ENCODE measurements at regions not wholly inside any gene's neighbourhood (a gene's known extent, or its start where the extent isn't known, plus 50 kb on each side); places are given as distances from the start of the nearest gene placed in this dataset.
A peak's percentile ranks its signal among the peaks of the same experiment; 100 is the strongest.

DNA sequence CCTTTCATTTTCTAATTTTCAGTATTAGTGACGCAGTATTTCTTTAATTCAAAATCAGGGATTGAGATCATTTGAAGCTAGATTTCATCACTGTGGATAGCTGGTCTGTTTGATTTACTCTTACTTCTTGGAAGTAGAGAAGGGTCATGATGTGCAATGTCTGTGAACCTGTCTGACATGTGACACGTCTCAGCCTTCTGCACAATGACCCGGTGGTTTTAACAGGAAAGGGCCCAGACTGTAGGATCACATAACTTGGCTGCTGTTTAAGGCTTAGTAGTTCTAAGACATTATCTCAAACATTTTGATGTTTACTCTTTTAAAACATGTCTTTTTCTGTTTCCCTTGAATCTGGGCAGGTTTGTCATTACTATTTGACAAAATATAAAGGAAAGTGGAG, 823.3 kb upstream of the NUDT12 start:
- no peak overlapping the region for H3K4me2 ChIP-seq
- H3K27me3 ChIP-seq: no peaks in the 10 kb centered on the region
- H3K79me2 ChIP-seq: no peaks in the 10 kb centered on the region
- TF ChIP-seq, protein P1, sequence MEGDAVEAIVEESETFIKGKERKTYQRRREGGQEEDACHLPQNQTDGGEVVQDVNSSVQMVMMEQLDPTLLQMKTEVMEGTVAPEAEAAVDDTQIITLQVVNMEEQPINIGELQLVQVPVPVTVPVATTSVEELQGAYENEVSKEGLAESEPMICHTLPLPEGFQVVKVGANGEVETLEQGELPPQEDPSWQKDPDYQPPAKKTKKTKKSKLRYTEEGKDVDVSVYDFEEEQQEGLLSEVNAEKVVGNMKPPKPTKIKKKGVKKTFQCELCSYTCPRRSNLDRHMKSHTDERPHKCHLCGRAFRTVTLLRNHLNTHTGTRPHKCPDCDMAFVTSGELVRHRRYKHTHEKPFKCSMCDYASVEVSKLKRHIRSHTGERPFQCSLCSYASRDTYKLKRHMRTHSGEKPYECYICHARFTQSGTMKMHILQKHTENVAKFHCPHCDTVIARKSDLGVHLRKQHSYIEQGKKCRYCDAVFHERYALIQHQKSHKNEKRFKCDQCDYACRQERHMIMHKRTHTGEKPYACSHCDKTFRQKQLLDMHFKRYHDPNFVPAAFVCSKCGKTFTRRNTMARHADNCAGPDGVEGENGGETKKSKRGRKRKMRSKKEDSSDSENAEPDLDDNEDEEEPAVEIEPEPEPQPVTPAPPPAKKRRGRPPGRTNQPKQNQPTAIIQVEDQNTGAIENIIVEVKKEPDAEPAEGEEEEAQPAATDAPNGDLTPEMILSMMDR (IDR thresholded peaks at IDR 0.05; ENCODE audit: poor library complexity): no peak
- no peak for TF ChIP-seq EZH2phosphoT487 (IDR thresholded peaks at IDR 0.05; ENCODE audit: low read depth, severe bottlenecking, unreplicated experiment)
- no peak for TF ChIP-seq EZH2 (IDR thresholded peaks at IDR 0.05; ENCODE audit: borderline replicate concordance)
- DNase-seq (ENCODE audit: low spot score): no peak
- H3K4me1 ChIP-seq (ENCODE audit: insufficient read depth): no peaks in the 10 kb centered on the region
- H3K9me2 ChIP-seq (replicated peaks; ENCODE audit: insufficient read depth): no peaks in the 10 kb centered on the region
- no peak overlapping the region for H2AFZ ChIP-seq
- H3K4me3 ChIP-seq: no peak overlapping the region
- H3K36me3 ChIP-seq (replicated peaks; ENCODE audit: insufficient read depth, low read depth): no peaks in the 10 kb centered on the region
- no peak overlapping the region for H3K27ac ChIP-seq
- 71% methylated on average over 3 of the region's 3 CpGs for WGBS (ENCODE audit: low lambda C conversion rate, missing lambda C conversion rate)
- H3K9me3 ChIP-seq (ENCODE audit: low read depth): no peaks in the 10 kb centered on the region
- no peaks in the 10 kb centered on the region for H4K20me1 ChIP-seq (ENCODE audit: insufficient read depth, poor library complexity, severe bottlenecking)

- H3K79me2 ChIP-seq: no peaks in the 10 kb centered on the region
- DNase-seq (ENCODE audit: low spot score): no peak
- 36% methylated on average over 1 of the region's 1 CpG for WGBS (ENCODE audit: low lambda C conversion rate, missing lambda C conversion rate)
- H3K36me3 ChIP-seq (replicated peaks; ENCODE audit: insufficient read depth, low read depth): no peaks in the 10 kb centered on the region
- H3K4me3 ChIP-seq: no peak overlapping the region
- H2AFZ ChIP-seq: no peak overlapping the region
- no peaks in the 10 kb centered on the region for H3K27me3 ChIP-seq
- H4K20me1 ChIP-seq (ENCODE audit: insufficient read depth, poor library complexity, severe bottlenecking): no peaks in the 10 kb centered on the region
- H3K4me2 ChIP-seq: no peak overlapping the region
- no peaks in the 10 kb centered on the region for H3K9me3 ChIP-seq (ENCODE audit: low read depth)
- no peak overlapping the region for H3K27ac ChIP-seq
- TF ChIP-seq EZH2 (IDR thresholded peaks at IDR 0.05; ENCODE audit: borderline replicate concordance) (no peak), EZH2phosphoT487 (IDR thresholded peaks at IDR 0.05; ENCODE audit: low read depth, severe bottlenecking, unreplicated experiment) (no peak)
- TF ChIP-seq, protein P1 (IDR thresholded peaks at IDR 0.05; ENCODE audit: poor library complexity): no peak
- no peaks in the 10 kb centered on the region for H3K9me2 ChIP-seq (replicated peaks; ENCODE audit: insufficient read depth)
- peaks cover 5% of the 10 kb centered on the region for H3K4me1 ChIP-seq (ENCODE audit: insufficient read depth)
These were observed 812.8 kb upstream of the NUDT12 start for GRCh38 chr5:104375345-104375744.

DNA sequence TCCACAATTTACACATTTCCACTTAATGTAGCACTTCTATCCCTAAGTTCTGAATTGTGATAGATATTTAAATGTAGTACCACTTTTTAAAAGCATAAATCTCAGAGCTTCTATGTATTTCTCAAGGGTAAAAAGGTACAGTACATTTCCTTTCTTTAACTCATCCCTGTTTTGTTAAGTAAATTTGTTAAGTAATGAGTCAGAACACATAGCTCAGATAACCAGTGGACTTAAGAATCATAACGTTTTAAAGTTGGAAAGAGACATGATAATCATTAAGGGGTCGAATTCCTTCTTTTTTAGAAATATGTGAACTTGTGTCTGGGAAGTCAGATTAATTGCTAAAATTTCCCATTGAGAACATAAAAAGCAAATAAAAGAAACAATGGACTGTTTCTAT, 810.2 kb upstream of the NUDT12 start:
- Histone ChIP-seq H3K9me2 (replicated peaks; ENCODE audit: insufficient read depth) (no peaks in the 10 kb centered on the region), H3K4me3 (no peak overlapping the region), H4K20me1 (ENCODE audit: insufficient read depth, poor library complexity, severe bottlenecking) (no peaks in the 10 kb centered on the region), H3K36me3 (replicated peaks; ENCODE audit: insufficient read depth, low read depth) (no peaks in the 10 kb centered on the region), H2AFZ (peak overlapping the region; percentile 10), H3K27ac (peak overlapping the region; percentile 21), H3K4me1 (ENCODE audit: insufficient read depth) (peaks cover 5% of the 10 kb centered on the region), H3K27me3 (no peaks in the 10 kb centered on the region), H3K79me2 (no peaks in the 10 kb centered on the region), H3K4me2 (peak overlapping the region; percentile 4), H3K9me3 (ENCODE audit: low read depth) (no peaks in the 10 kb centered on the region)
- DNase-seq (ENCODE audit: low spot score): no peak
- TF ChIP-seq EZH2 (IDR thresholded peaks at IDR 0.05; ENCODE audit: borderline replicate concordance): no peak
- TF ChIP-seq, protein P1 (IDR thresholded peaks at IDR 0.05; ENCODE audit: poor library complexity): no peak
- TF ChIP-seq EZH2phosphoT487 (IDR thresholded peaks at IDR 0.05; ENCODE audit: low read depth, severe bottlenecking, unreplicated experiment): no peak
- 34% methylated on average over 2 of the region's 2 CpGs for whole genome bisulfite sequencing (ENCODE audit: low lambda C conversion rate, missing lambda C conversion rate)

DNA sequence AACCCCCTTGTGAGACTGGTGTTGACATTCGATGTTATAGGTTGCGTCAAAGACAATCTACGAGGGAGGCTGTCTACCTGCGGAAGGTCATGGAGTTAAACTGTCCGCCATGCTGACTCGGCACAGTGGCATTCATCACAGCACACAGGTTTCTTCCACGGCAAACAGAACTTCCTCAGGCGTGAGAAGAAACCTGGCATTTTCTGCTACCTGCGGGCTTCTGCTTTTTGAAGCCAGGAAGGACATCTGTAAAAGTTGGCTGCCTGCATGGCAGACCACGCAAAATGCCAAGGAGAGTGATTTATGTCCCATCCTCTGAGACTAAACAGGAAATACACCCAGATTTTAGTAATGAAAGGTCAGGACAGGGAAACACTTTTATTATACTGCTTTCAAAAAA, 809.8 kb upstream of the NUDT12 start:
- Histone ChIP-seq H3K36me3 (replicated peaks; ENCODE audit: insufficient read depth, low read depth) (no peaks in the 10 kb centered on the region), H3K4me3 (no peak overlapping the region), H3K4me1 (ENCODE audit: insufficient read depth) (peaks cover 5% of the 10 kb centered on the region), H3K9me3 (ENCODE audit: low read depth) (no peaks in the 10 kb centered on the region), H3K9me2 (replicated peaks; ENCODE audit: insufficient read depth) (no peaks in the 10 kb centered on the region), H4K20me1 (ENCODE audit: insufficient read depth, poor library complexity, severe bottlenecking) (no peaks in the 10 kb centered on the region), H3K4me2 (peak overlapping the region; percentile 4), H3K27me3 (no peaks in the 10 kb centered on the region), H2AFZ (peak overlapping the region; percentile 10), H3K79me2 (no peaks in the 10 kb centered on the region), H3K27ac (peak overlapping the region; percentile 21)
- DNase-seq (ENCODE audit: low spot score): no peak
- TF ChIP-seq EZH2phosphoT487 (IDR thresholded peaks at IDR 0.05; ENCODE audit: low read depth, severe bottlenecking, unreplicated experiment) (no peak), EZH2 (IDR thresholded peaks at IDR 0.05; ENCODE audit: borderline replicate concordance) (no peak)
- TF ChIP-seq, protein P1 (IDR thresholded peaks at IDR 0.05; ENCODE audit: poor library complexity): no peak
- 82% methylated on average over 10 of the region's 10 CpGs for WGBS (ENCODE audit: low lambda C conversion rate, missing lambda C conversion rate)
